Stomach (tissue), 8 donors: ENCODE measurements at regions not wholly inside any gene's neighbourhood (a gene's known extent, or its start where the extent isn't known, plus 50 kb on each side); places are given as distances from the start of the nearest gene placed in this dataset.

Source experiments
- DNase-seq, 2 donors: peaks; one replicate each; pipeline versions ENCODE4 v3.0.0 to v3.0.0-alpha.2; 2013 to 2019
- H3K27ac ChIP-seq, 5 donors: fragments of 200-600 bp in 4 of 5; sonication (generic) in 4 of 5; one replicate each; pipeline ENCODE4 v1.5.1; 2013 to 2019; ENCODE audit warnings: mild to moderate bottlenecking in 1 of 5, moderate library complexity in 1 of 5
- H3K27me3 ChIP-seq, 3 donors: fragments of 200-600 bp; sonication (generic); one replicate each; pipeline ENCODE4 v1.5.1; 2017 to 2019; ENCODE audit warnings: mixed run types in 1 of 3
- H3K36me3 ChIP-seq, 4 donors: fragments of 200-600 bp; sonication (generic); 1 replicate in 3 of 4; 2 replicates in 1 of 4; pipeline ENCODE4 v1.5.1; 2016 to 2019
- H3K4me1 ChIP-seq, 4 donors: fragments of 200-600 bp; sonication (generic); one replicate each; pipeline ENCODE4 v1.5.1; 2016 to 2019
- H3K4me3 ChIP-seq, 4 donors: fragments of 200-600 bp; sonication (generic) in 3 of 4; one replicate each; pipeline ENCODE4 v1.5.1; 2016 to 2019; ENCODE audit warnings: mild to moderate bottlenecking in 1 of 4
- H3K9me3 ChIP-seq, 4 donors: fragments of 200-600 bp; sonication (generic); one replicate each; pipeline ENCODE4 v1.5.1; 2016 to 2019
- CTCF ChIP-seq, 7 experiments: fragments of 450-650 bp in 4 of 7; fragments of 200-600 bp in 3 of 7; sonication (generic) in 3 of 7; IDR thresholded peaks; one replicate each; pipeline ENCODE4 v1.5.1; 2016 to 2019; ENCODE audit warnings: antibody characterized with exemption in 7 of 7, control low read depth in 2 of 7, mild to moderate bottlenecking in 1 of 7
- EP300 ChIP-seq: sonication (generic); formaldehyde crosslinking; IDR thresholded peaks from one replicate; pipeline ENCODE4 v1.6.1; 2017; ENCODE audit warnings: antibody characterized with exemption
- POLR2A ChIP-seq, 4 donors: fragments of 450-650 bp; IDR thresholded peaks; one replicate each; pipeline ENCODE4 v1.6.1; 2016; ENCODE audit warnings: antibody characterized with exemption in 4 of 4, control low read depth in 2 of 4, mild to moderate bottlenecking in 1 of 4, moderate library complexity in 1 of 4
- POLR2AphosphoS5 ChIP-seq, 3 donors: sonication (generic); formaldehyde crosslinking; IDR thresholded peaks; one replicate each; pipeline ENCODE4 v1.6.1; 2016; ENCODE audit warnings: antibody characterized with exemption in 3 of 3
- WGBS, 5 donors: extraction: QIAGEN DNeasy Blood & Tissue Kit in 3 of 5; methylation state at CpG; one replicate each; pipeline versions ENCODE4 v1.1.5 to v1.1.7; 2013 to 2018; 5-methylcytosine and 5-hydroxymethylcytosine counted together
- intact Hi-C: fragments of 100-400 bp; cut with DNase I; formaldehyde crosslinking; loops from one replicate; pipeline ENCODE4 v1.15.1; 2023; ENCODE audit warnings: low total_unique reads
- donor health status: healthy with polysubstance abuse.
- donor health status: Bipolar disorder and iron deficiency.
- donor health status: healthy.

- H3K4me3 ChIP-seq, result no peak overlapping the region
- TF ChIP-seq CTCF (IDR thresholded peaks at IDR 0.05) (no peak), EP300 (no peak), POLR2AphosphoS5 (IDR thresholded peaks at IDR 0.05) (no peak), POLR2A (IDR thresholded peaks at IDR 0.05) (no peak)
- H3K9me3 ChIP-seq, result no peaks in the 10 kb centered on the region
- H3K36me3 ChIP-seq, result no peaks in the 10 kb centered on the region
- intact Hi-C loops, result no loop called here
- 73 to 81% (median 76%) methylated on average over 7 to 10 of the region's 10 CpGs for WGBS, 5 donors
- no peak overlapping the region for H3K27ac ChIP-seq
- no peaks in the 10 kb centered on the region for H3K4me1 ChIP-seq
- peaks cover 0 to 5% (median 0%) of the 10 kb centered on the region in 3 donors for H3K27me3 ChIP-seq
- DNase-seq, result no peak
Measured at GRCh38 chr15:69857686-69858391, 239.9 kb downstream of the TLE3 start.

- Histone ChIP-seq H3K4me3 (no peak overlapping the region), H3K9me3 (no peaks in the 10 kb centered on the region), H3K27me3 (peaks cover 0 to 5% (median 0%) of the 10 kb centered on the region in 3 donors), H3K36me3 (no peaks in the 10 kb centered on the region), H3K27ac (no peak overlapping the region), H3K4me1 (no peaks in the 10 kb centered on the region)
- intact Hi-C loops, result no loop called here
- 93 to 97% (median 95%) methylated on average over 4 to 5 of the region's 5 CpGs for WGBS, 5 donors
- no peak for DNase-seq
- TF ChIP-seq EP300 (no peak), CTCF (IDR thresholded peaks at IDR 0.05) (no peak), POLR2A (IDR thresholded peaks at IDR 0.05) (no peak), POLR2AphosphoS5 (IDR thresholded peaks at IDR 0.05) (no peak)
Measured at GRCh38 chr15:69858456-69858855, 239.3 kb downstream of the TLE3 start.

- no peak overlapping the region for H3K27ac ChIP-seq
- DNase-seq, result no peak
- no peak overlapping the region for H3K4me3 ChIP-seq
- peaks cover 0 to 5% (median 0%) of the 10 kb centered on the region in 3 donors for H3K27me3 ChIP-seq
- H3K9me3 ChIP-seq, result no peaks in the 10 kb centered on the region
- H3K4me1 ChIP-seq, result no peaks in the 10 kb centered on the region
- intact Hi-C loops, result no loop called here
- H3K36me3 ChIP-seq, result no peaks in the 10 kb centered on the region
- TF ChIP-seq POLR2AphosphoS5 (IDR thresholded peaks at IDR 0.05) (no peak), CTCF (IDR thresholded peaks at IDR 0.05) (no peak), EP300 (no peak), POLR2A (IDR thresholded peaks at IDR 0.05) (no peak)
- 95 to 98% (median 96%) methylated on average over 5 of the region's 5 CpGs for WGBS, 5 donors
Measured at GRCh38 chr15:69859866-69860265, 237.9 kb downstream of the TLE3 start.

- 88 to 94% (median 93%) methylated on average over 7 of the region's 7 CpGs for WGBS, 5 donors
- Histone ChIP-seq H3K27ac (no peak overlapping the region), H3K4me1 (no peaks in the 10 kb centered on the region), H3K27me3 (peaks cover 0 to 5% (median 0%) of the 10 kb centered on the region in 3 donors), H3K9me3 (no peaks in the 10 kb centered on the region), H3K4me3 (no peak overlapping the region), H3K36me3 (no peaks in the 10 kb centered on the region)
- DNase-seq, result no peak
- intact Hi-C loops, result no loop called here
- TF ChIP-seq CTCF (IDR thresholded peaks at IDR 0.05), result no peak
- TF ChIP-seq POLR2A (IDR thresholded peaks at IDR 0.05), result no peak
- TF ChIP-seq POLR2AphosphoS5 (IDR thresholded peaks at IDR 0.05), result no peak
- no peak for TF ChIP-seq EP300
Measured at GRCh38 chr15:69860321-69860720, 237.4 kb downstream of the TLE3 start.
